ENCODE measurements at regions not wholly inside any gene's neighbourhood (a gene's known extent, or its start where the extent isn't known, plus 50 kb on each side); places are given as distances from the start of the nearest gene placed in this dataset.

DNA sequence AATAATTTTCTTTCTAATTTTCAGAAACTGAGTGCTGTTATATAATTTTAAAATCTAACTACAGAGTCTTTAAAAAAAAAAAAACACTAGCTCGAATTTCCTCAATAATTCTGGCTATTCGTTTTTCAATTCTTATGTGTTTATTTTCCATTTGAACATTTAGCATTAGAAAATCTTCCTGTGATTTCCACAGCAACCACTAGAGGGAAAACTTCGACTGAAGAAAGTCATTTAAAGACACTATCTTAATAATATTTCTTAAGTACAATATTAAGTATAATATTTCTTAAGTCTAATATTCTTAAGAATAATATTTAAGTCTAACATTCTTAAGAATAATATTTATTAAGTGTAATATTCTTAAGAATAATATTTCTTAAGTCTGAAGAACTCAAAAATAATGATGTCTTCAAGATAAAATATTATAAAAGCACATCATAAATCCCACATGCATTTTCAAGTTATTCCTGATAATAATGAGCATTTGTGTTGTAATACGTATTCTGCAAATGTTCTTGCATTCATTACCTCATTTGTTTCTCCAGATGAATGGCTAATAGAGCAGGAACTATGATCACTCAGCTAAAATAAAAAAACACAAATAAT is 118.4 kb upstream of the WDR17 start:
- peak; percentile 24 for DNase-seq (ENCODE audit: low spot score)

DNA sequence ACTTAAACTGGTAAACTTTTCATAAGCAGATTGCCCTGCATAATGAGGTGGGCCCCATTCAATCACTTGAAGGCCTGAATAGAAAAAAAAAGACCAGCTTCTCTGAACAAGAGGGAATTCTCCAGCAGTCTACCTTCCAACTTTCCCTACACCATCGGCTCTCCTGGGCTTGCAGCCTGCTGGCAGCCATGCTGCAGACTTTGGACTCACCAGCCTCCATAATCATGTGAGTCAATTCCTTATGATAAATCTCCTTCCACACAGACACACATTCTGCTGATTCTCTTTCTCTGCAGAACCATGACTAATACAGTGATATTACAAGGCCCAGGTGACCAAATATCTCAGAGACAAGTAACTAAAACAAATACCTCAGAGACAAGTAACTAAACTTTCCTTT is 113.8 kb upstream of the WDR17 start:
- DNase-seq (ENCODE audit: low spot score), result no peak

DNA sequence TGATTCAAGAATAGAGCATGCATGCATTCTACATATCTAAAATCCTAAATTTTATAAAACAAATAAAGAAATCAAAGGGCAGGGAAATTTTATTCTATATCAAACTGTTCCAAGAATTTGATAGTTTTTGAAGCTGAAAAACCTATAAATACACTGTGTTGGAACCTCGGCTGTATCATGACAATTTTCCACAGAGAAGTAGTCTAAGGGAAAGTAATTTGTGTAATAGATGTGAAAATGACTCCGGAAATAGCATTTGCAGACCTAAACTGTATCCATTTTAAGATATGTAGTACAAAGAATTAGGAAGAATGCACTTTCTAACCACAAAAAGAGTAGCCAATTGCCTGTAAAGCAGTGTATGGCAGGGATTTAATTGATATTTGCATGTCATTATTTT is 112.5 kb upstream of the WDR17 start:
- no peak for DNase-seq (ENCODE audit: low spot score)

DNA sequence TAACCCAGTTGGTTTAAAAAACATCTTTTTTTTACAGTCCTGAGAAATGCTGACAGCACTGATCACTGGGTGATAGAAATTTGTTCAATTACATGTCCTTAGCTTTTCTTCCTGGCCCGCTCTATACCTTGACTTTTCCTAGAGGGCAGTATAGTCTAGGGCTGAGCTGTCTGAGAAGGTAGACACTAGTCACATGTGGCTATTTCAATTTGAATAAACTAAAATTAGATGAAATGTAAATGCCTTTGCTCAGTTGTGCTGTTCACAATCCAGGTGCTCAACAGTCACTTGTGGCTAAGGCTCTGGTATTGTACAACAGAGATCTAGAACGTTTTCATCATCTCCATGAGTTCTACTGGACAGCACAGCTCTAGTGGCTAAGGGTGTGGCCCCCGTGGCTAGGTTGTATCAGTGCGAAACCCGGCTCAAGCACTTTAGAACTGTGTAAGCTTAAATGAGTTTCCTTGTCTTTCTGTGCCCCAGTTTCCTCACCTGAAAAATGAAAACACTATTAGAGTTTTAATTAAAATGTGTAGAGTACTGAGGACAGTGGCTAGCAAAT is 111.6 kb upstream of the WDR17 start:
- DNase-seq (ENCODE audit: low spot score), result no peak

DNA sequence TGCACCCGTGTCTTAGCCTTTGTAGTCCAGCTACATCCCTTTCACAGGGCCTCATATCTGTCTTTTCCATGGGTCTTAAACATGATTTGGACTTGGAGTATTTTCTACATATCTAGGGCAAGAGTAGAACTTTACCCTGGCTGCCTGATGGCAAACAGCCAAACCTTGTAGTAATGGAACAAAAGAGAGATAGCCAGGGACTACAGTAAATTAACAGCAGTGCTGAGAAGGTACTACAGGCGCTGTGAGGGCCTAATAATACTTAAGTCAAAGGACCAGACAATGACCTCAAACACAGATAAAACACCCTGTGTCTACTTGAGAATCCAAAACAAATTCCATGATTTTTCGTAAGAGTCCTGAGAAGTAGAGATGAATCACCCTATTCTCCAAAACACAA is 111.0 kb upstream of the WDR17 start:
- no peak for DNase-seq (ENCODE audit: low spot score)

DNA sequence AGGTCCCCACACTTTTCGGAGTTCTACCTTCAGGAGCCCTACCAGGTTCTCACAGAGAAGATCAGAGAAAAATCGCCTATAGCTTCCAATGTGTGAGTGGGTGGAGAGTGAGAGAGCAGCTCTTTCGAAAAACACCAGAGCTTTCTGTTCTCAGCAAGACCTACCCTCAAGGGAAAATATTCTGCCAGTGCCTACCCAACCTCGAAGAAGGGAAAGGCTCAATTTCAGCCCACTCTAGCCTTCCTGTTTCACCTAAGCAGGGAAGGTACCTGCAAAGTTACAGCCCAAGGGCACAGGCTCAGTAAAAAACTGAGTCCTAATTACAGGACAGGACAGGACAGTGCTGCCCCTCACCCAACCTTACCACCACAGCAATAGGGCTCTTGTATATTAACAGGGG is 104.0 kb upstream of the WDR17 start:
- DNase-seq (ENCODE audit: low spot score), result no peak

DNA sequence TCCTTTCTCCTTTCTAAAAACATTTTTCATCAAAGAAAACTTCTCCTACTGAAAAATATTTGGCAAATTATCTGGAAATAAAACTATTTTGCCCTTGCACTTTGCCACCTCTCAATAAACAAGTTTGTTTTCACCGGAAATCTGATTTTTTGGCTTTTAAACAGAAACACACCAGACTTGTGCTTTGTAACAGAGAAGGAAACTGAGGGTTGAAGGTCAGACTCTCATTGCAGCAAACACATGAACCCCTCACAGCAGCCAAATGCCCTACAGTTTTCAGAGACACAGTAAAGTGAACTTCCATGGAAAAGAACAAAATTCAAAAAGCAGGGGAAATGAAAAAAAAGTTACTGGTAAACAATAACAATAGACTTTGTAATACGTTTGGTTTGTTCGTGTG is 95.6 kb upstream of the WDR17 start:
- peak; percentile 3 for DNase-seq (ENCODE audit: low spot score)

DNA sequence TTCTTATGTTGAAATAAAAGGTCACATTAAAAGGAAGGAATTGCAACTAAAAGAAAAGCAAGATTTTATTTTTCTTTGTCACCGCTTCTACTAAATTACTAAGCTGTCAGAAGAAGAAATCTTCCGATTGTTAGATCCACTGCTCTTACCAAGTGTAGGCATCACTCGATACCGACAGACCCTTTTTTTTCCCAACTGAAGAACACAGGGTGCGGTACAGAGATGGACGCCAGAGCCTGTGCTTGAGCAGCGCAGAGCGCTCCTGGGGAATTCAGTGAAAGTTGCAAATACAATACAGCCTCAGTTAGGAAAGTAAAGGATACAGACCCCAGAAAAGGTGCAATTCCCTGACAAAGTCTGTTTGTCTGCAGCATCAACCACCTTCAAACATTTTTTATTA is 94.9 kb upstream of the WDR17 start:
- DNase-seq (ENCODE audit: low spot score), result peak; percentile 32

DNA sequence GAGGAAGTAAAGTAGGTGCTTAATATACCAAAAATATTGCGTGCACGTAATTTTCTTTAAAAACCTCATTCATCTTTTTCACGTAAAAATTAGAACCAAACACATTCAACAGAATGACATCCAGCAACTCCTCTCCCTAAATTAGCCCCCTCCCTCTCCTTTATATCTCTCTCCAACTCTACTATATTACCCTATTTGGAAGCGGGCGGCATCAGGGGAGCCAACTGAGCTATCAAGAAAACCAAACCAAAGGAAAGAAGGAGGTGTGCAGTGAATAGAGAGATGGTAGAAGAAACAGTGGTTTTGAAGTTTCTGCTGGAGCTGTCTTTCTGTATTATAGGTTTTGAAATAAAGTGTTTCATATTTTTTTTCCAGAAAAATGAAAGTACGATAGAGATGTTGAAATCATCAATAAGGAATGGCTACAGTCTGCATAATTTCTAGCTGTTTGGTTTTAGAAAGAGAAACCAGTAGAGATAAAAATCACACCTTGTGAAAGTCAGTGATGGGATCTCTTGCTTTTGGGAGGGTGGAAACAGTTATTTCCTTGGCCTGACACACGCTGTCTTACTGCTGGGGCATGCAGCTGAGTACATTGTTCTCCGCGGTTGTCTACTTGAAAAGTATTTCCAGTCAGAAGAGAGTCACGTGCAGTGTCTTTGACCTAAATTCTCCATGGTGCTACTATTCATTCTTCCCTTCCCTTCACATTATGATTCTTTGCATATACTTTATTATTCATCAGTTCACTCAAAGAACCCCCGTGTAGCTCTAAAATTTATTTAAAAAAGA is 94.1 kb upstream of the WDR17 start:
- peak; percentile 28 for DNase-seq (ENCODE audit: low spot score)

DNA sequence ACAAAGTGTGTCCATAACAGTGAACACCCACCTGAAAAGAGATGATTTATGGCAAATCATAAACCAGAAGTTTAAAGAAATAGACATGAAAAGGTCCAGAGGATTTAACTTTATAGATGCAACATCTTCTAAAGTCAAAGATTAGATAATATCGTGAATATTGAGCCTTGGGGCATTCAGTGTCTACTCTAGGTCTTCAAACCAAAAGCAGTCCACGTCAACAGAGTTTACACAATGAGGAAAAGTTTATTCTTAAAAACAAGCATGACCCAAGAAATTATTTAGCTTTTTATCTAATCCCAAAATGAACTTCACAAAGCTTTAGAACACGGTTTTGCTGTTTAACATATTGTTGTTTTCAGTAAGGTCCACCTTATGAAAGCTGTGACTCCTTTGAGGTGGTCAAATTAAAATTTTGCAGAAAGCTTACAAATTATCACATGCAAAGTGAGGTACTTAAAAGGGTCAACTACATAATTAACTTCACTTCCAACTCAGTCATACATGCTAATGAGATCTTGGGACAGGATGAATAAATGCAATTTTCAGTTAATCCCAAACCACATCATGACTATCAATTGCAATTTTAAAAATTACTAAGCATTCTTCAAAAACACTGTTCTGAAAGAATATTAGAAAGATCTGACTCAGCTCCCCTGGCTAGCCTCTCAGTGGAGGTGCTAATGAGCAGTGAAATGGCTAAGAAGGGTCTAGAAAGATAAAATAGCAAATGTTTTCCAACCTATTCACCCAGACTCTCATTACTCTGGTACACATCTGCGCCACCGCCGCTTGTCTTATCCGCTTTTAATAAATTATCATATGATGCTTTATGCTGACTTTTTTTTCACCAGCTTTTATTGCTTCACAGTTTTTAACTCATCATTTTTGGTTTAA is 92.4 kb upstream of the WDR17 start:
- no peak for DNase-seq (ENCODE audit: low spot score)

DNA sequence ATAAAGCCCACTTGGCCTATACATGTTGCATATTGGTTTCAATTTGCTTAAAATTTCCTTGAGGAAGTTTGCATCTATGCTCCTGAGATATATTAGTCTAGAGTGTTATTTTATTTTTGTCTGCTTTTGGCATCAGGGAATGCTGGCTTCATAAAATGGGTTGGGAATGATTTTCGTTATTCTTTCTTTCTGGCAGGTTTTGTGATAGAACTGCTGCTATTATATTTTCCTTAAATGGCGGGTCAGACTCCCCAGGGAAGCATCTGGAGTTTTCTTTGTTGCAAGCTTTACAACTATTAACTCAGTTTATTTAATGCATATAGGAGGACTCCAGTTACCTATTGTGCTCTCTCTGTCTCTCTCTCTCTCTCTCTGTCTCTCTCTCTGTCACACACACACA is 82.0 kb upstream of the WDR17 start:
- DNase-seq (ENCODE audit: low spot score), result no peak

DNA sequence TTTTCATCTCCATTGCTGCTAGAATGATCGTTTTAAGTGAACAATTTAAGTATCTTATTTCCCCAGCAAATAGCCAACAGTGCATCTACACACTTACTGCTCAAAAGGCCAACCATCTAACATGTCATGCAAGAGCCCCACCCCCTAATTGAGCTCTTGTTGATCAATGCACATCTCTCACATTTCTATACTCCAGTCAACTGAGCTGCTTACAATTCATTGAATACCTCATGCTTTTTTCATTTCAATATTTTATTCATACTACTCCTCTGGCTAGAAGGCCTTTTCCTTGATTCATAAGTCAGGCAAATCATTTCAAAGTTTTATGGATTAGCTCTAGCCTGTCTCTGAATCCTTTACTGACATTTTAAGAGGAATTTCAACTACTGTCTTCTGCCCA is 79.0 kb upstream of the WDR17 start:
- DNase-seq (ENCODE audit: low spot score), result no peak

DNA sequence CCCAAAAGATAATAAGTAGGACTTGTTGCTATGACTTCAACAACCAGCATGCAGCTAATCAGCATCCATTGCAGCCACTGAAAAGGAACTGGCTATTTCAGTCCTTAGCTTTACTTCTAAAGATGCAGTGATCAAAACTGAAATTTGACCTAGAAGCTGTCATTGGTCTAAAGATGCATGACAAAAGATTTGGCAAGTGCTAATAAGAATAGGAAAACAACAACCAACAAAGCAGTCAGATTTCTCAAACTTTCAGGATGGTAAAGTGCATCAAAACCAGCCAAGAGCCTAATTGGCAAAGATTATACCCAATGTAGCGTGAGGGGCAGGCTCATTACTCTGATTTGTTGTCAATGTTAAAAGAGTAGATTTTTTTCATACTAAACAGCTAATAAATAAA is 77.1 kb upstream of the WDR17 start:
- DNase-seq (ENCODE audit: low spot score), result peak; percentile 41

DNA sequence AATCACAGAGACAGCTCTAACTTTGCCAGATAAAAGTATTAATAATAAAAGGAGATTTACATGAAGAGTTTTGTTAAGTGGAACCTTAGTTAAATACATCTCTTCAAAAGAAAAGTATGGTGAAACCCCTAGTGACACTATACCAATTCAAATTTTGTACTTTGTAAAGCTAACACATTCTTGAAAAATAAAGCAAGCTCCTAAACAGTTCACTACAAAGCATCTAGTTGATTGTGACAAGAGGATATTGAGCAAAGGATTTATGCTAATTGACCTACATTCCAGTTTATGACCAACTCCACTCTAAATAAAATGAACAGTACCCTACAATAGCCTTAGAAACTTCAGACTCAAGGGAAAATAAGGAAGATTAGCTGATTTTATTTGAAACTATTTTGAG is 69.4 kb upstream of the WDR17 start:
- no peak for DNase-seq (ENCODE audit: low spot score)

DNA sequence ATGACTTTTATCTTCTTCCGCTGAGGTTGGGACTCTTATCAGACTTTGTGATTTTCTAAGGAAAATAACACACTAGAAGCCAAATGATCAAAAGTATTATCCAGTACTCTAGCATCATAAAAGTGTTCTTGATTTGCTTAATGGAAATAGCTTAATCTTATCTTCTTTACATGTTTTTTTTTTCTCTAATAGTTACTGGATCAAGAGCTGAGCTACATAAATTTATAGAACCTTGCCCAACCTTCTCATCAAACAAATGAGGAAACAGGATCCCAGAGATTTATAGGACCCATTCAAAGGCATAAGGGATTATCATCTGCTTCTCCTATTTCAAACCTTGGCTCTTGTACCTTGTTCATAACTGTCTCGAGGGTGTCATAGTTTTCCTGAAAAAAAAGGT is 68.3 kb upstream of the WDR17 start:
- no peak for DNase-seq (ENCODE audit: low spot score)

DNA sequence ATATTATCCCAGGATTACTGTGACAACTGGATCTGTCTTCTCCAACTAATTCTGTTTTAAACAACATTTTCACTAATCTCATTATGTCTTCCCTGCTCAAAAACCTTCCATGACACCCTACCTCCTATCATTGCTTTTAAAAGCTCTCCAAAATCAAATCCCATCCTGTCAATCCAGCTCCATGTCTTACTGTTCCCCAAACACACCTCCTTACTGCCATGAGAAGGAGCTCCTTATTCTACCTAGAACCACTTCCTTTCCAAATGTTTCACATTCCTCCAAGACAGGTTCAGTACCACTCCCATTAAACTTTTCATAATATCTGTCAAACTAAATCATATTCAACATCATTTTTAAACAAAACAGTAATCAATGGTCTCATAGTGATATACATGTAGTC is 66.9 kb upstream of the WDR17 start:
- no peak for DNase-seq (ENCODE audit: low spot score)

DNA sequence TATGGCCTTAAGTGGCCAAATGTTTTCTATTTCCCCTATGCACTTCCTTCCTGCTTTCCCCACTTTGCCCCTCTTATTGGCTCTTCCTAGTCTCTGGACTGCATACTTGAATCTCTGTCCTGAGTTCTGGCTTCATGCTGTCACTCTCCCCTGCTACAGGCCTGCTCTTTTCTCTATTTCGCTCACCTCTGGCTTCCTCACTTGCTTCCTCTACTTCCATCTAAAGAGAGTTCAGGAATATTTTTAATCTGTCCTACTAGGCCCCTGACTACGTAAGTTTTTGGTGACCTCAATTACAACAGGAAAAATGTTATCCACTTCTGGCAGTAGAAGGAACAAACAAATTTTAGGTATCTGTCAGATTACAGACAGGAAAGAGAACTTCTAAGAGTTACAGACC is 65.7 kb upstream of the WDR17 start:
- no peak for DNase-seq (ENCODE audit: low spot score)

DNA sequence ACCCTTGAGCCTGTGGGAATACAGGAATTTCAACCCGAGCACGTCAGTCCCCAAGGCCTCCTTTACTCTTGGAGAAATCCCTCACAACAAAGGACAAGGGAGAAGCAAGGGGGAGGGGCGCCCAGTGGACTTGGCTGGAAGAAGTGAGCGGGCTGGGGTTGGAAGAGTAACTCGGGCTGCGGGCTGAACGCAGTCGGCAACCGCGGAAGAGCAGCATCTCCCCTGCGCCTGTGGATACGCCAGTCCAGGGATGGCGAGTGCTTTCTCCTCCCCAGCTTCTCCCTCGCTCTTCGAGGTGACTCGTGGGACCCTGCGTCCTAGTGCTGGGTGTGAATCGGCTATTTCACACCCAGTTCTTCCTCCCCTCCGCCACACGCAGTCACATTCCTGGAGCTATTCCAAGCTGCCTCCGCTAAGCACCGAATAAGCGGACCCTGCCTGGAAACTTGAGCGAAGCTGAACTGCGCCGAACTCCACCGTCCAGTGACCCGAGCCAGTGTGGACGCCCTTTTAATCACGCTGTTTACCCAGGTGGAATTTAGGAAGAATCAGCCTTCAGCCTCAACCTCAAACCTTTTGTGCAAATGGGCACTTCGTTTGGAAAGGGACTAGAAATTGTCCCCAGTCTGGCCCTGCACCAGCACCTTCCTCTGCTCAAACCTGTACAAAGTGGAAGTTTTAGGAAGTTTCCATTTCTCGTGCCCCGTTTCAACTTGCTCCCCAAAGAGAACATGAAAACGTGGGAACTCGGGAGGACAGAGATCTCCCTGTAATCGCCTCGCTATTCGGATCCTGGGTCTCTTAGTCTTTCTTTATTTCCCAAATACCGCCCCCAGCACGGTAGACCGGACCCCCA is 64.3 kb upstream of the WDR17 start:
- peak; percentile 78 for DNase-seq (ENCODE audit: low spot score)

DNA sequence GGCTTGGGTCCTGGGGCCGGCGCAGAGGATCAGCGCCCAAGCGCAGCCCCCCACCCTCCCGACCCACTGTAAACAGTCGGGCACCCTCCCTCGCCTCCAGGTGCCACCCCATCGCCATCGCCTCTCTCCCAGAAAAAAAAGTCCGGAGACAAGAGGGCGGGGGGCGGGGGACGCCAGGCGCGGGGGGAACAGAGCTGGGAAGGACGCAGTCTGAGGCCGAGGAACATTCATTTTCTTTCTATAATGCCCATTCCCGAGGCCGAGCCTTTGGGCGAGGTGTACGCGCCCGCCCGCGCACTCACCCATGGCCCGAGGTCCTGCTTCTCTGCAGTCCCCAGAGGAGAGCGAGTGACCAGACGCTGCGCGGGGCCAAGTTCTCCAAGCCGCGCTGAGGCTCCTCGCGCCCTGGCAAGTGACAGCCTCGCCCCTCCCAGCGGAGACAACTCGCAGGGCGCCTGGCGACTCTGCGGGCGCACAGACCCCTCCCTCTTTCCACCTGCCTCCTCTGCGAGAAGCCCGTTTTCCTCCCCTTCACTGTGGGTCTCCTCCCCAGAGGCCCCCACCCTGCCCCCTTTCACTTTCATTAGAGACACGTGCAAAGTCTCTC is 63.5 kb upstream of the WDR17 start:
- peak; percentile 40 for DNase-seq (ENCODE audit: low spot score)

DNA sequence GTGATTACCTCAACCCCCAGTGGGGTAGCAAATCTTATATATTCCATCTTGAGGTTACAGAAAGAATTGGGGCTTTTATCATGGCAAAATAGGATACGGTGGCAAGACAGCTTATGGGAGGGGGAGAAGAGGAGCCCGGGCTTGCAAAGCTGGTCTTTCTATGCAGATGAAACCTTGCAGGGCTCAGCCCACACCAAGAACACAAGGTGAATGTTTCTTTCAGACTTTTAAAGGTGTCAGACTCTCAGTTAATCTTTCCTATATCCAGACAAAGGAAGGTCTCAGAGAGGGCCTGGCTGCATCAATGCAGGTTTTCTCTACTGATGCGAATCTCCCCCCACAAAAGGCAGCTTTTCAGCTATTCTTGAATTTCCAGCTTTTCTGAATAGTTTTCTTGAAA is 59.9 kb upstream of the WDR17 start:
- no peak for DNase-seq (ENCODE audit: low spot score)

DNA sequence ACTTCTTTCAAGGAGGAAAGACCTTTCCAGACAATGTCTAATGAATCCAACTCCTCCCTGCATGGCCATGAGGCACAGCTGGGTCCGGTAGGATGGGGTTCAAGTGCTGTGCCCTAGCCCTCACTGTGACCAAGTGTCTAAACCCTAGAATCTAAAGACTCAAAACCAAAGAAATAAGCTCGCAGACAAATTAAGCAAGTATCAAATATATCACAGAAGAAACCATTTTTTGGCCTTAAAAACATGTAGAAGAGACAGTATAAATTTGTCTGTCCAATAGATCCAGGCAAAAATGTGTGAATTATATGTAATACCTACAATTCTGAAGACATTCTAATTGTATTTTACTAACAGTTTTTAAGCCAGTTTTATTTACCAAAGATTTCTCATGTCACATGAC is 56.4 kb upstream of the WDR17 start:
- no peak for DNase-seq (ENCODE audit: low spot score)

Data from globus pallidus (tissue), 1 donor.